HG02610 (cell line): ENCODE measurements at regions not wholly inside any gene's neighbourhood (a gene's known extent, or its start where the extent isn't known, plus 50 kb on each side); places are given as distances from the start of the nearest gene placed in this dataset.
"Not testable (repeated sequence)": the region's sequence is repeated elsewhere in the genome, so short reads cannot be mapped to it uniquely, and the experiment has no call there.

Experiments
- ATAC-seq: cut with Tn5 transposase; IDR thresholded peaks from one replicate; pipeline ENCODE4 v1.9.1; 2021; ENCODE audit warnings: mild to moderate bottlenecking, moderate library complexity; ENCODE audit not compliant: unreplicated experiment

DNA sequence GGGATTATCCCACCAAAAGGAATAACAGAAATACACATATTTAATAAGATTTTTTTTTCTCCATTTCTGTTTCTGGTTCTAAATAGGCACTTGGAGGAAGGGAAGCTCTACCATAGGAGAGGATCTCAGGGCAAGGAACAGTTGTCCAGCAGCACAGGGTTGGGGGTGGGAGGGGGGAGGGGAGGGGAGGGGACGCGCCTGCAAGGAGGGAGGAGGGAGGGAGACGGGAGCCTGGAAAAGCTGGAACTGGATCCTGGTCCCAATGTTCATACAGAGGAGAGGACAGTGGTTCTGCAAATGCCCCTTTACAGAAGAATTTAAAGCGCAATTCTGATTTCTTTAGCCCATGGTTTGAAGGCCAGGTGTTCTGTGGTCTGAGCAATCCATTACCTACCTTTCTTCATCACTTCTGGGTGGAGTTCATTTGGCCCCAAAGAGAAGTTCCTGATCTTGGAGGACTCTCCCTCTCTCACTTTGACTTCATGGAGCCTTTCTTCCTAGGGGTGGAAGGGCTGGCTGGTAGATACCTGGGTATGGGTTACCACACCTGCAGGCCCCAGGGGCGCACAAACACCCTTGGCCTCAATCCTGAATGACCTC is 348.9 kb upstream of the NCAM1 start:
- ATAC-seq, result no peak

DNA sequence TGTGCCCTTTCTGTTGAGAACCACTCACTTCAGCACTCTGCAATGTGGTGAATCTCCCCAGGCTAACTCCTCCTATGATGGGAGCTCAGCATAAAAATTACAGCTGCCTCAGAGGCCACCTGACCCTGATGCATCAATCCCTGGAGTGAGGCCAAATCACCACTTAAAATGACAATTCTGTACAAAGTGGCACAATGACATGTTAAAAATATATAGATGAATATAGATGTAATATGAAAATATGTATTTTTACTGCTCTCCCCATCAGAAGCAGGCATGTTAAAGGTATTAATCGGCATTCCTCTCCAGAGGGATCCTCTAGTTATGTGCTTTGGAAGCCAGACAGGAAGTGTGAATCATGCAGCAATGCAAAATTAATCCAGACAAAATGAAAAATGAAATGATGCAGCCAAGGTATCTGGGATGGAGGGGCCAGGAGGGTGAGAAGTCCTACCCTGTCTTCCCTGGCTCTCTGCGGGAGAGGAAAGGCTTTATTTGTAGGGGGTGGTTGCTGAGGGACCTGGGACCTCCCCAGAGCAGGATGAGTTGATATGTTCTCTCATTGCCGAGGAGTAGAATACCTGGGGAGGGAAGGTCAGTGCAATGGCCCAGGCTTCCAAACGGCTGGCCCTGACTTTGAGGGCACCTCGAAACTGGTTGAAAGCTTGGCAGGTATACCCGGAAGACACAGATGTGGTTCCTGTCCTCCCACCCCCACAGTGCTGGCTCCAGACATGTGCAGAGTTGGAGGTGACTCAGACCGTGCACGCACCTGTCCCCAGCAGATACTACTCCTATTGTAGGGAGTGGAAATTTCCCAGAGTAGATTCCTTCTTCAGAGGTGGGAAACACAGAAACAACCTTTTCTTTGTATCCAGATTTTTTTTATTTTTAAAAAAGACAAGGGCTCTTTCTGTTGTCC is 347.9 kb upstream of the NCAM1 start:
- no peak for ATAC-seq

DNA sequence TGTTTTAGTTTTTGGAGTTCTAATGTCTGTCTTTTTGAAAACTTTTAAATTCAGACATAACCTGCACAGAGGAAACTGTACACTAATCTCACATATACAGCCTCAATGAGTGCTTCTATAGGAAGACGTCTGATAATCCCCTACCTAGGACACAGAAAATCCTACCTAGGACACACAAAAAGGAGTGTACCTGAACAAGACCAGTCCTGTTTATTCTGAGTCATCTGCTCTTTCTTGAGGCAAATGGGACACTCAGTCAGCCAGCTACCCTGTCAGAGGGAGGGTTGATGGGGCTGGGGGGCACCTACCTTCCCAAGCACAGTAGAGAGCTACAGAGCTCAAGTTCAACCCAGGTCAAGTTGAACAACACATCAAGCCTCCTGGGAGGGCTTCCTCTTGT is 346.6 kb upstream of the NCAM1 start:
- no peak for ATAC-seq

DNA sequence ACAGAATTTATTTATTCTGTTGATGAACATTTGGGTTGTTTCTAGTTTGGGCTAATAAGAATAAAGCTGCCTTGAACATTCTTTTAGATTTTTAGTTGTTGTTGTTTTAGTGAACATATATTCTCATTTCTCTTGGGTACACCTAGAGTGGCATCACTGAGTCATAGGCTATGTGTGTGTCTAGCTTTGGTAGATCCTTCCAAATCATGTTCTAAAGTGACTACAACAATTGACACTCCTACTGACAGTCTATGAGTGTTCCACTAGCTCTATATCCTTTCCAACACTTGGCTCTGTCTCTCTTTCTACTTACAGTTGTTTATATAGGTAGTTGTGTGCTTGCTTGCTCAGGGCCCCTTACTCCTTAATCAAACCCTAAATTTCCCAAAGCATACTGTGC is 346.0 kb upstream of the NCAM1 start:
- no peak for ATAC-seq

DNA sequence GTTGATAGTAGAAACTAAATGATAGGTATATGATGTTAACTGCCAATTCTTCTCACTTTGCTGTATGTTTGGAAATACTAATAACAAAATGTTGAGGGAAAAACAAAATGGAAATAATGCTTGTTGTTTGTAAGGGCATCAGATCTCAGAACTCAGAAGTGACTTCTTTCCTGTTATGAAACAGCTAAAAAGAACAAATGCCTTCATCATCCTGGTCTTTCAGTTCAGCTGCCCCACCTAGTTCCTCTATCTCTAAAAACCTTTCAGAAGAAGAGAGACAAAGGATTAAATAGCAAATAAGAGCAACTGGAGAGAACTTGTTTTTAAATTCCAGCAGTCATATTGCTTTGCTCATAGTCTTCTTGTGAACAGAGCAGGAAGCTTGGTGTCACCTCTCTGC is 345.3 kb upstream of the NCAM1 start:
- no peak for ATAC-seq

DNA sequence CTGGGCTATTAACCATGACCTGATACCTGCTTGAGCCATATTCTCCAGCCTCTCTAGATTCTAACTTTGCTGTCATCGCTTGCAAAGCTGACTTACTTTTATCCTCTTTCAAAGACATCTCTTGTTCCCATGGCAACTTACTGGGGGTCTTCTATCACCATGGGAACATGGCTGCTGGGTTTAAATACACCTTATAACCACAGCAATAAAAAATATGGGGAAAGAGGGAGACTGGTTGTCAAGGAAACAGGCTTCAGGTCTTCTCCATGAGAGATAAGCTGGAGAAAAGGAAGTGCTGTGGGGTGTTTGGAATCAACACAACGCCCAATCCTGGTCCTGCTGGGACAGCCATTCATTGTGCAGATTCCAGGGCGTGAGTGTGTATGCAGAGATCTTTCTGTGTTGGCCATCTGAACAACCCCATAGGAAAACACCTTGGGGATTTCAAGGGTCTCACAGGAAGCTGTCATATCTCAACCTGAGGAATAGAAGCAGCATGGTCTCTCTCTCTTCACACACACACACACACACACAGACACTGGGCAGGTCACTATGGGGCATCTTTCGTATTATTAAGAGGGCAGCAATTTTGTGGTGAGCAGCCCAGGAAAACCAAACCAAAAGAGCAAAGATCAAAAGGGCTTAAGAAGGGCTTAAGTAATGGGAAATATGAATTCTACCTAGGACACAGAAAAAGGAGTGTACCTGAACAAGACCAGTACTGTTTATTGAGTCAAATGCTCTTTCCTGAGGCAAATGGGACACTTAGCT is 344.7 kb upstream of the NCAM1 start:
- ATAC-seq, result no peak

DNA sequence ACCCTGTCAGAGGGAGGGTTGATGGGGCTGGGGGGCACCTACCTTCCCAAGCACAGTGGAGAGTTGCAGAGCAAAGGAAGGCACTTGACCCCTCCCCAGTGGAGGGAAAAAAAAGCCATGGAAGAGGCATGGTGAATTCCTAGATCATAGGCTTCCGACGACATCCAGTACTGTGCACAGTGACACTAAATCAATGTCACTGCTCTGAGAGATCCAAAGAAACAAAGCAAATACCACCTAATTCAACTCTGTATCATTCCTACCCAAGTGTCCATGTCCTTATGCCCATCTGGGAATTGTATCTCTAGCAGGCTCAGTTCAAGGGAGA is 344.2 kb upstream of the NCAM1 start:
- ATAC-seq, result no peak

DNA sequence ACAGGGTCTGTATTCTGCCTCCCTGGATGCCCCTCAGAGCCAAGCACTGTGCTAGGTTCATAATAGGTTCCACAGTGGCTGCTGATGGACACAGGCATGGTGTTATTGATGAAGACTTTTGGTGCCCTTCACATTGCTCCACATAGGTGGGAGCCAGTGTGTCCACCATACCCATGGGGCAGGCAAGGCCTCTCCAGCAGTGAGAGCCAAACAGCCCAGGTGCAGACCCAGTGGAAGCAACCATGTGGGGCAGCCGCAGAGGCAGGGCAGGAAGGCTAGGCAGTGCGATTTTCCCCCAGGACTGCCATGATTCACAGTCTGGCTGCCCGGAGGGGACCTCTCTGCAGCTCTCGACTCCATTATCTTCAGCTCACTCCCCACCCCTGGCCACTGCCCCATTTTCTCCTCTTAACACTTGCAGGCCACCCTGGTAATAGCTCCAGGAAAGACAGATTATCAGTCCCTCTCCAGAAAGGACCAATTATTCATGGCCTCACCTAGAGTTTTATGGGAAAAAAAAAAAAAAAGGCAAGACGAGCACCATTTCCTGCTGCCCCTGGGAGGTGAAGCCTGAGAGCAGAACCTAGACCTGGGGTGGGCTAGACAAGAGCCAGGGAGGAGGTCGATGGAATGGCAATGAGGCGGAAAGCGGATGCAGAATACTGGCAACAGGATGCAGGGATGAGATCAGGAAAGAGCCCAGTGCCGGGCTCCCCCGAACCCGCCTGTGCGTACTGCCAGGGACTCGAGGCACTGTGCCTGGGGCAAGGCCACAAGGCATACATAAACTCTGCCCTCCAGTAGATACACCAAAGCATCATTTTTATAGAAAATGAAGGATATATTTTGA is 343.0 kb upstream of the NCAM1 start:
- ATAC-seq, result no peak

DNA sequence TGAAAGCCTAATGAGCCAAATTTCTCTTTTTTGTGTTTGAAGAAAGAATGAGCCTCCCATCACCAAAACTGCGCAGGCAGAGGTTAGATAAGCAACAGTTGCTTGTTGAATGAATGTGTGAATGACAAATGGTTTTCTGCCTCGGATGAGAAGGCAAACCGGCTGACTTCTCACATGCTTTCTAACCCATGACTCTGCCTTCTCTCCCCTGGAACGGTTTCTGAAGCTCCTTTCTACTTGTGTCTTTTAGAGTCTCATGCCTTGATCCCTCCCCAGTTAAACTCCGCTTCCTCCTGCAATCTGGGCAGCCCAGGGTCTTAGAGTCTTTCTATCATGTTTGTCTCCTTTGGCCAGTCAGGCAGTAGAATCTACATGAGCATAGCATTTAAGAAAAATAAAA is 342.1 kb upstream of the NCAM1 start:
- no peak for ATAC-seq

DNA sequence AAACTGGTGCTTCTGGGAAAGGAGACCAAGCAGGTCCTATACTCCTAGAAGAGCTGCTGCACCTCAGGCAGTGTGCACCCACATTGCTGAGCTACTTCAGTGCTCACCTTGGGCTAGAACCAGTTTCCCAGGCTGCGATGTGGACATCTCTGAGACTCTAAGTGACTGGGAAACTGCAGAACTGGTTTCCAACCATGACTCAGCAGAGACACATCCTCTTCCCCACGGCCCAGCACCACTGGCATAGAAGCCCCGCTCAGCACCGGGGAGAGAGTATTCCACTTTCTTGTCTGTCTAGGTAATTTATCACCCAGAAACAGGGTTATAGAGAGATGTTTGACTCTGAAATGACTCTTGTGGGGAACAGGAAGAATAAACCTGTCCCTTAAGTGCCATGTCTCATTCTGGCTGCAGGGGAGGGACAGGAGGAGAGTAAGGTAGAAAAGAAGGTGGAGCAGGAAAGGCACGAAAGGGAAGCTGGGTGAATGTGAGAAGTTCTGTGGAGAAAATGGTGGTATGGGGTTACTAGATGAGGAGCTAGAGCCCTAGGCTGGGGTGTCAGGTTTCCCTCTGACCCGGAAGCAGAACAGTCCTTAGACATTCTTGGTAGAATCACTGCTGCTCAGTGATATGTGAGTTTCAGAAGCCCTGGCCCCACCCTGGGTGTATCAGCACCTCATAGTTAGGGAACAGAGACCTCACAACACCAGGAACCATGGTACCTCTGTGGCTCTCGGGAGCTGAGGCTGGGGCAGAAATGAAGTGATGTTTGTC is 340.4 kb upstream of the NCAM1 start:
- ATAC-seq, result peak; percentile 77

DNA sequence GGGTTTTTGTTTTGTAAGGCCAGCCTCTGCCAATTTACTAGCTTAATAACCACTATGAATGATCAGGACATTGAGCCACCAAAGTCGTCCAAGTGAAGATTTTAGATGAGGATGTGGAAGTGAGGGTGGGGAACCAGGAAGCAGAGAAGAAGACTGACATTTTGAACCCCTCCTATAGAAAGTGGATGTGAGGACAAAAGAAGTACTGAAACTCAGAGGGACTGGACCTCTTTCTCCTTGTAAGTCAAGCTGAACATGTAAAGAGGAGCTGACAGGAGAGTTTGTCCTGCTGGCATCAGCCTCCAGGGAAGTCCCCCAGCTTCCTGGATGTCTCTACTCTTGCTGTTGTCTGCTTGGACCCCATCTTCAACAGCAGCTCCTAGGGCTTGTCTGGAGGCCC is 338.2 kb upstream of the NCAM1 start:
- ATAC-seq, result no peak

DNA sequence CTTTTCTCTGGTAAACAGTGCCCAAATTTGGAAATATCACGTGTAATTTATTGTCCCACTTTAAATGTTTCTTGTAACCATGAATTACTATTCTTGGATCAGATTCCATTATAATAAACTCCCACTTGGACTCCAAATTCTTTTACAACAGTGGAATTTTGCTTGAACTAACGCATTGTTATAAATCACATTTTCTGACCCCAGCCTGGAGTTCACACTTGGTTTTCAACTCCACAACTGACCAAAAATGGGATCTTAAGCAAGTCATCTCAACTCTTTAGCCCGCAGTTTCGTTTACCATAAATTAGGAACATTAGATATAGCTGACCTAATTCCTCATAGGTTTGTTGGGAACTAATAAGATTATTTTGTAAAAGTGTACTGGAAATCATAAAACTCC is 336.8 kb upstream of the NCAM1 start:
- ATAC-seq, result no peak

DNA sequence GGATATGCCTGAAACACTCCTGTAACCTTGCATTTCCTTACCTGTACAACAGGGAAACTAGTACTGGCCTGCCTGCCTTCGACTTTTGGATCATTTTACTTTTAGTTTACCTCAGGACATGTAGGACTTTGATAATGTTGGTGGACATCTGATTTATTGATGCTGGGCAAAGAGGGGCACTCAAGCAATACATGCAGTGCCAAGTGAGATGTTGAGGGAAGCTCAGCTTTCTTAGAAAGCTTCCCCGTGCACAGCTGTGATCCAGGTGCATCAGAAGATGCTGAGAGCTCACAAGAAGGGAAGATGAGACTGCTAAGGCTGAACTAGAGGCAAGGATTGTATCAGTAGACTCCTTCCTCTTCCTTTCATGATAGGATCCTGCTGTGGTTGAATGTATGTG is 336.2 kb upstream of the NCAM1 start:
- ATAC-seq, result not testable (repeated sequence)

DNA sequence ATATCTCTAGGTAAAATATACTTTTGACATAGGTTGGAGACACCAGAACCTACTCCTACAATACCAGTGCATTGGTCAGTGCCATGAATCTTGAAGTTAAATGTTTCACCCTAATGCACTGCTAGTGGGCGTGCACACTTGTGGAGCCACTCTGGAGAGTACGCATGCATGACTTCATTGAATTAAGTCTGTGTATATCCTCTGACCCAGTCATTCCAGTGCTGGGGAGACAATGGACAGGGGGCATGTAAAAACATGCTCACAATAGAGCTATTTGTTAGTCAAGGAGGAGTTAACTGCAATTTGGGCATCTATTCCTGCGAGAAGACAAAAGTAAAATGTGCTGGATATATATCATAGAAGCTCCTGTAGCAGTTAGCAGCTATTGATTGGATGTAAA is 335.4 kb upstream of the NCAM1 start:
- ATAC-seq, result no peak

DNA sequence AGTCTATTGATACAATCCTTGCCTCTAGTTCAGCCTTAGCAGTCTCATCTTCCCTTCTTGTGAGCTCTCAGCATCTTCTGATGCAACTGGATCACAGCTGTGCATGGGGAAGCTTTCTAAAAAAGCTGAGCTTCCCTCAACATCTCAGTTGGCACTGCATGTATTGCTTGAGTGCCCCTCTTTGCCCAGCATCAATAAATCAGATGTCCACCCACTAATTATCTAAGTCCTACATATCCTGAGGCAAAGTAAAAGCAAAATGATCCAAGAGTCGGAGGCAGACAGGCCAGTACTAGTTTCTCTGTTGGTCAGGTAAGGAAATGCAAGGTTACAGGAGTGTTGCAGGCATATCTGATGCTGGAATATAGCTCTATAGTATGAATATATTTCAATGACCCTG is 334.5 kb upstream of the NCAM1 start:
- no peak for ATAC-seq

DNA sequence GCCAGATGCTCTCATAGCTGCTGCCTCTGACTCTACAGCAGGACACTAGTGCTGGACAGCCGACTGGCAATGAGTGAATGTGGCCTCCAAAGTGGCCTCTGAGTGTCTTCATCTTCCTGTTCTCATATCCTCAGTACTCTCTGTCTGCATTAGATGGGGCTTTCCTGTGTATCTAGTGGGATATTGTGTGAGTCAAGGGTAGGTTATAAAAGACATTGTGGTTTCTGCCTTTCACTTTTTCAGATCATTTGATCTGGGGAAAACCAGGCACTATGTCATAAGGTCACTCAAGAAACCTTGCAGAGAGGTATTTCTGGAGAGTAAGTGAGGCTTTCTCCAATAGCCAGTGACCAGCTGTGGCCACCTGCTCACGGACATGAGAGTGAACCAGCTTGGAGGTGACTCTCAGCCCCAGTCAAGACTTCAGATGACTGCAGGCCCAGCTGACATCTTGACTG is 333.6 kb upstream of the NCAM1 start:
- peak; percentile 82 for ATAC-seq

DNA sequence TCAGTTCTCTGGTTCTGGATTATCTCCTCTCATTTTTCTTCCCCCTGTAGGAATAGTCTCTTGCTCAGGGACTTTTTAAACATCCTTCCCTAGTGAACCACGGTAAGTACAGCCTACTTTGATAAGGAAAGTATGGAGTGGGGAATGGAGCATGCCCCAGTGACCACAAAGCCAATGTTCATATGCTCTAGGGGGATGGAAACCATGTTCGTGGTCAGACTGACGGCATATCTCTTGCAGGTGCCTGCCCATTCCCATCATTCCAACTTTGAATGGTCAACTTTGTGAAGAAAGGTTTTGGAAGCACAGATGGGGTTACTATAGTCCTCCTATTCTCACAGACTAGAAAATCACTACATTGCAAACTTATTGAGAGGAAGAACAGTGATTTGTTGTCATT is 332.5 kb upstream of the NCAM1 start:
- ATAC-seq, result no peak

DNA sequence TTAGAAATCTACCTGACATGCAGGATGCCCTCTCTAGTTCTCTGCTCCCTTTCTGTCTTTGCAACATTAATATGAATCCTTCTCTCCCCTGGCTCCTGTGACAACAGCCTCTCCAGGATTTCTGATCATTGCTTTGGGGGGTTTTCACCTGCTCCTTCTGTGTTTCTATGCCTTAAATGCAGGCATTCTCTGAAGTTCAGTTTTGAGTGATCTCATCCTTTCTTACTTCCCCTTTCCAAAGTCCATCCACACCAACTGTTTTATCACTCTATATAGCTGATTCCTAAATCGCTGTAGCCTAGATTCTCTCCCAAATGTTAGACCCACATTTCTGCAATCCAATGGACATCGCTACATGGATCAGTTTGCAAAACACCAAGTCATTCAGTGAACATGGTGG is 330.7 kb upstream of the NCAM1 start:
- no peak for ATAC-seq

DNA sequence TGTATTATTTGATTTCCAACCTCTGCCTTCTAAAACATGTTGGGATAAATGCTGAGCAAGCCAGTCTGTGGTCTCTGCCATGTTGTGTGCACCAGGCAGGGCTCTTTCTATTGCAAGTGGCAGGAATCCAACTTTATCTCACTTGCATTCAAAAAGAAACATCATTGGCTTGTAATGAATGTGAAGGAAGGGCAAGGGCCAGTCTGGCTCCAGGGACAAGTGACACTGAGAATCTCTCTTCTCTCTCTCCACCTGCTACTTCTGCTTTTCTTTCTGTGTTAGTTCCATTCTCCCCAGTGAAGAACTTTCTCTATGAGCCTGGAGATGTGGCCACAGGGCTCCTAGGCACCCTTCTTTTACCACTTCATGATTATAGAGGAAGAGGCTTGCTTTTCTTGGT is 329.9 kb upstream of the NCAM1 start:
- ATAC-seq, result no peak

DNA sequence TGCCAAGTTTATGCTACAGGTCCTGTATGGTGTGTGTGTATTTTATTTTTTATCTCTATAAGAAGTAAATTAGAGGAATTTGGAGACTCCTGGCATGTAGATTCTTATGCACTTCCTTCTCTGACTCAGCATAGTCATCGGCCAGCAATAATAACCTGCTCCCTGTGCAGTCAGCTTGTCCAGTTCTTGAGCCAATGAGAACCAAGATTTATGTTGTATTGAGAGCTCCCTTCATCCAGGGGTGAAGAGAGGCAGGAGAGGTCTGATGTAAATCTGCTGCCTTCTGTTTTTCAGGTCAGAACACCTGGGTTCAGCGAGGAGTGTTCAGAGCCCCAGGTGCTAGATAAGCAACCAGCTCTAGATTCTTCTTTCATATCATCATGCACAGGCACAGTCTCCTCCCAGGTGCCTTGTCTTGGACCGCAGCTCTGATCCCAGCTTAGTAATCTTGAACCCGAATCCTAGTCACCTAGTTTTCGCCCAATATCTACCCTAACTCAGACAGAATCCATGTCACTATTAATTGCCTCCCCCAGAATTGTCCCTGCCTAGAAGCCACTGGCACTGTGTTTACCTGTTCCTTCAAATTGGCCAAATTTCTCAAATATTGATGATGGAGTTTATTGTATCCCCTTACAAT is 328.2 kb upstream of the NCAM1 start:
- ATAC-seq, result no peak
